Esophagus muscularis mucosa (tissue), 4 donors: ENCODE measurements at regions not wholly inside any gene's neighbourhood (a gene's known extent, or its start where the extent isn't known, plus 50 kb on each side); places are given as distances from the start of the nearest gene placed in this dataset.
A peak's percentile ranks its signal among the peaks of the same experiment; 100 is the strongest.

Source experiments
- EP300 ChIP-seq: sonication (generic); formaldehyde crosslinking; IDR thresholded peaks from one replicate; pipeline ENCODE4 v1.6.1; 2017; ENCODE audit warnings: antibody characterized with exemption
- POLR2A ChIP-seq: fragments of 450-650 bp; IDR thresholded peaks from one replicate; pipeline ENCODE4 v1.6.1; 2017; ENCODE audit warnings: antibody characterized with exemption, moderate library complexity, mild to moderate bottlenecking, low read depth
- TF ChIP-seq, protein P1 (sequence below), 3 experiments: fragments of 200-600 bp in 2 of 3; fragments of 450-650 bp in 1 of 3; sonication (generic) in 2 of 3; IDR thresholded peaks; one replicate each; pipeline ENCODE4 v1.5.1; 2017 to 2019; ENCODE audit warnings: antibody characterized with exemption in 3 of 3, mild to moderate bottlenecking in 2 of 3, moderate library complexity in 1 of 3

- TF ChIP-seq, protein P1, sequence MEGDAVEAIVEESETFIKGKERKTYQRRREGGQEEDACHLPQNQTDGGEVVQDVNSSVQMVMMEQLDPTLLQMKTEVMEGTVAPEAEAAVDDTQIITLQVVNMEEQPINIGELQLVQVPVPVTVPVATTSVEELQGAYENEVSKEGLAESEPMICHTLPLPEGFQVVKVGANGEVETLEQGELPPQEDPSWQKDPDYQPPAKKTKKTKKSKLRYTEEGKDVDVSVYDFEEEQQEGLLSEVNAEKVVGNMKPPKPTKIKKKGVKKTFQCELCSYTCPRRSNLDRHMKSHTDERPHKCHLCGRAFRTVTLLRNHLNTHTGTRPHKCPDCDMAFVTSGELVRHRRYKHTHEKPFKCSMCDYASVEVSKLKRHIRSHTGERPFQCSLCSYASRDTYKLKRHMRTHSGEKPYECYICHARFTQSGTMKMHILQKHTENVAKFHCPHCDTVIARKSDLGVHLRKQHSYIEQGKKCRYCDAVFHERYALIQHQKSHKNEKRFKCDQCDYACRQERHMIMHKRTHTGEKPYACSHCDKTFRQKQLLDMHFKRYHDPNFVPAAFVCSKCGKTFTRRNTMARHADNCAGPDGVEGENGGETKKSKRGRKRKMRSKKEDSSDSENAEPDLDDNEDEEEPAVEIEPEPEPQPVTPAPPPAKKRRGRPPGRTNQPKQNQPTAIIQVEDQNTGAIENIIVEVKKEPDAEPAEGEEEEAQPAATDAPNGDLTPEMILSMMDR (IDR thresholded peaks at IDR 0.05) = peak in 1 of 3 experiments; percentile 8
- TF ChIP-seq POLR2A (no peak), EP300 (no peak)
Observed at GRCh38 chr7:131909151-131909768, 352.8 kb upstream of the PODXL start.
